Endothelial cell of umbilical vein (primary cell): ENCODE measurements at regions not wholly inside any gene's neighbourhood (a gene's known extent, or its start where the extent isn't known, plus 50 kb on each side); places are given as distances from the start of the nearest gene placed in this dataset.

Experiments
- BruUV-seq: library from RNA; stranded (reverse); fragments of 400-500 nt; replicated peaks from 2 replicates; lab custom pipeline; 2021; lab: Mats Ljungman, UMichigan
- CTCF ChIA-PET: fragments of 300-600, 350-600 bp; sonication (Branson Sonifier 250); formaldehyde crosslinking; loops from one replicate; lab custom pipeline; 2021; ENCODE audit warnings: antibody characterized with exemption, inconsistent platforms; lab: Charles Lee
- POLR2A ChIA-PET: fragments of 300-600, 350-600 bp; sonication (Branson Sonifier 250); formaldehyde crosslinking; loops from one replicate; lab custom pipeline; 2021; ENCODE audit warnings: antibody characterized with exemption, inconsistent platforms; lab: Charles Lee
- DNase-seq: peaks from one replicate; pipeline ENCODE4 v3.0.0-alpha.2; 2011; ENCODE audit warnings: low read depth, low spot score
- FAIRE-seq: peaks from 2 replicates; lab custom pipeline; 2011; peaks lifted over from hg19 to GRCh38; lab: Jason Lieb, UNC
- H2AFZ ChIP-seq: 2 replicates; pipeline ENCODE4 v1.6.0; 2012; ENCODE audit warnings: low read depth, low read length, control low read depth, inconsistent platforms
- H3K27ac ChIP-seq: 2 replicates; pipeline ENCODE4 v1.5.1; 2011; ENCODE audit warnings: low read depth, mild to moderate bottlenecking, control low read depth, low read length, moderate library complexity; ENCODE audit not compliant: insufficient read depth
- H3K27me3 ChIP-seq, 2 experiments: 2 replicates each; pipeline versions ENCODE4 v1.6.0 to v1.6.1; 2011; ENCODE audit warnings: low read length in 2 of 2, mixed read lengths in 1 of 2; ENCODE audit not compliant: control insufficient read depth in 2 of 2, insufficient read depth in 2 of 2
- H3K36me3 ChIP-seq, 2 experiments: 2 replicates in 1 of 2; 3 replicates in 1 of 2; pipeline ENCODE4 v1.5.1; 2011; ENCODE audit warnings: low read length in 2 of 2, mild to moderate bottlenecking in 1 of 2, moderate library complexity in 1 of 2; ENCODE audit not compliant: control insufficient read depth in 2 of 2, insufficient read depth in 2 of 2; ENCODE audit errors: extremely low read depth in 1 of 2
- H3K4me1 ChIP-seq: 3 replicates; pipeline ENCODE4 v1.5.1; 2011; ENCODE audit warnings: mild to moderate bottlenecking, low read length; ENCODE audit not compliant: control insufficient read depth, insufficient read depth; ENCODE audit errors: extremely low read depth
- H3K4me2 ChIP-seq: 2 replicates; pipeline ENCODE4 v1.6.1; 2011; ENCODE audit warnings: low read length, control low read depth, mixed read lengths; ENCODE audit not compliant: insufficient read depth
- H3K4me3 ChIP-seq, 3 experiments: fragments of 200-600 bp in 1 of 3; sonication (generic), shearing (Covaris generic) in 1 of 3; replicated peaks in 1 of 3; 2 replicates each; pipeline ENCODE4 v1.5.1; 2011 to 2016; ENCODE audit warnings: control low read depth in 3 of 3, low read length in 3 of 3, mild to moderate bottlenecking in 2 of 3, inconsistent platforms in 1 of 3, low read depth in 1 of 3, moderate library complexity in 1 of 3; ENCODE audit not compliant: insufficient read depth in 1 of 3
- H3K79me2 ChIP-seq: 2 replicates; pipeline ENCODE4 v1.6.0; 2012; ENCODE audit warnings: low read length, inconsistent platforms; ENCODE audit not compliant: control insufficient read depth, insufficient read depth
- H3K9ac ChIP-seq: replicated peaks from 2 replicates; pipeline ENCODE3; 2011; ENCODE audit warnings: low read length, control low read depth; ENCODE audit not compliant: insufficient read depth; ENCODE audit errors: extremely low read depth
- H3K9me1 ChIP-seq: replicated peaks from 3 replicates; pipeline ENCODE4 v1.6.0; 2011; ENCODE audit warnings: mild to moderate bottlenecking, low read length; ENCODE audit not compliant: control insufficient read depth, insufficient read depth; ENCODE audit errors: extremely low read depth
- H3K9me3 ChIP-seq: replicated peaks from 2 replicates; pipeline ENCODE4 v1.5.1; 2012; ENCODE audit warnings: low read length, inconsistent platforms; ENCODE audit not compliant: control insufficient read depth, insufficient read depth
- H4K20me1 ChIP-seq: replicated peaks from 2 replicates; pipeline ENCODE3; 2011; ENCODE audit warnings: mild to moderate bottlenecking, low read length; ENCODE audit not compliant: control insufficient read depth, insufficient read depth; ENCODE audit errors: extremely low read depth
- EZH2 ChIP-seq: IDR thresholded peaks from 2 replicates; pipeline ENCODE4 v1.6.1; 2012; ENCODE audit warnings: borderline replicate concordance, low read depth, mild to moderate bottlenecking, moderate library complexity, low read length, inconsistent platforms; ENCODE audit not compliant: severe bottlenecking
- FOS ChIP-seq: IDR thresholded peaks from 2 replicates; pipeline ENCODE4 v1.6.1; 2011; ENCODE audit warnings: mild to moderate bottlenecking, low read length, moderate library complexity, borderline replicate concordance; ENCODE audit not compliant: insufficient read depth
- GATA2 ChIP-seq: IDR thresholded peaks from 2 replicates; pipeline ENCODE4 v1.7.0; 2011; ENCODE audit warnings: low read depth, mild to moderate bottlenecking, moderate library complexity, mixed read lengths, low read length; ENCODE audit not compliant: insufficient read length, insufficient read depth
- JUN ChIP-seq: IDR thresholded peaks from 2 replicates; pipeline ENCODE4 v1.6.1; 2011; ENCODE audit warnings: borderline replicate concordance, low read depth; ENCODE audit not compliant: insufficient read length, insufficient read depth
- MYC ChIP-seq: IDR thresholded peaks from one replicate; pipeline ENCODE4 v1.6.1; 2011; ENCODE audit warnings: mild to moderate bottlenecking, low read depth, low read length
- POLR2A ChIP-seq: IDR thresholded peaks from 2 replicates; pipeline ENCODE4 v1.6.1; 2012; ENCODE audit warnings: low read depth, mild to moderate bottlenecking, control low read depth, low read length
- POLR2AphosphoS5 ChIP-seq: IDR thresholded peaks from 2 replicates; pipeline ENCODE4 v1.6.1; 2012; ENCODE audit warnings: low read depth, mild to moderate bottlenecking, control low read depth, low read length, moderate library complexity; ENCODE audit not compliant: insufficient read depth
- dilution Hi-C: fragments of 300-500 bp; cut with MboI; formaldehyde crosslinking; loops from one replicate; pipeline ENCODE4 v1.15.0; 2019; ENCODE audit warnings: low sequenced_read_pairs; ENCODE audit not compliant: extremely low pct_ligation_motif_present
- intact Hi-C: fragments of 100-400 bp; cut with micrococcal nuclease; formaldehyde crosslinking; loops from one replicate; pipeline ENCODE4 v1.10.0; 2022
- TF ChIP-seq, protein P1 (sequence below): IDR thresholded peaks from 2 replicates; pipeline ENCODE4 v1.6.1; 2011; ENCODE audit not compliant: insufficient read depth, insufficient read length
- TF ChIP-seq, protein P2 (sequence below), 2 donors: IDR thresholded peaks; 1 replicate in 1 of 2; 2 replicates in 1 of 2; pipeline ENCODE4 v1.5.1; 2011; ENCODE audit warnings: low read length in 2 of 2, mild to moderate bottlenecking in 2 of 2, moderate library complexity in 2 of 2, control low read depth in 1 of 2, inconsistent platforms in 1 of 2, low read depth in 1 of 2; ENCODE audit not compliant: insufficient read depth in 1 of 2; ENCODE audit errors: extremely low read depth in 1 of 2

DNA sequence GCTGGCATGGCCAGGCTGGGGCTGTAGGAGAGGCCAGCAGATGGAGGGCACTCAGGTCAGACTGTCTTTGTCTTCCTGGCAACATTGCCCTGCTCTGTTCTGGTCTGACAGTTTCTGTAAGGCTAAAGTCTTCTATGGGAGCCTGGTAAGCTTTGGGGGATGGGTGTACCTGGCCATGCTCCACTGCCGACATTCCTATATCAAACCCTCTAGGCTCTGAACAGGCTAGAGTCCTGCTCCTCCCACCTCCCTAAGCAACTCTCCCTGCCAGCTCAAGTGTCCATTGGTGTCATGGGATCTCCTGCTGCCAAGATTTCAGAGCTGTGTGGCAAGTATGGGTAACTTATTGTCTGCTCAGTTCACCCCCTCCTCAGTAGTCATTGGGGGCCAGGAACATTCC lies 163.5 kb upstream of the UGT8 start:
- no peaks in the 10 kb centered on the region for H3K79me2 ChIP-seq
- H3K27me3 ChIP-seq, result no peaks in the 10 kb centered on the region
- no peak overlapping the region for H3K27ac ChIP-seq
- H3K4me2 ChIP-seq, result no peak overlapping the region
- dilution Hi-C loops, result no loop called here
- TF ChIP-seq GATA2, result no peak
- no peak for TF ChIP-seq MYC
- TF ChIP-seq FOS, result no peak
- TF ChIP-seq, protein P1, sequence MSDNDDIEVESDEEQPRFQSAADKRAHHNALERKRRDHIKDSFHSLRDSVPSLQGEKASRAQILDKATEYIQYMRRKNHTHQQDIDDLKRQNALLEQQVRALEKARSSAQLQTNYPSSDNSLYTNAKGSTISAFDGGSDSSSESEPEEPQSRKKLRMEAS, result no peak
- no peak for TF ChIP-seq JUN
- no peak for TF ChIP-seq POLR2AphosphoS5
- no peak for TF ChIP-seq POLR2A
- TF ChIP-seq, protein P2, sequence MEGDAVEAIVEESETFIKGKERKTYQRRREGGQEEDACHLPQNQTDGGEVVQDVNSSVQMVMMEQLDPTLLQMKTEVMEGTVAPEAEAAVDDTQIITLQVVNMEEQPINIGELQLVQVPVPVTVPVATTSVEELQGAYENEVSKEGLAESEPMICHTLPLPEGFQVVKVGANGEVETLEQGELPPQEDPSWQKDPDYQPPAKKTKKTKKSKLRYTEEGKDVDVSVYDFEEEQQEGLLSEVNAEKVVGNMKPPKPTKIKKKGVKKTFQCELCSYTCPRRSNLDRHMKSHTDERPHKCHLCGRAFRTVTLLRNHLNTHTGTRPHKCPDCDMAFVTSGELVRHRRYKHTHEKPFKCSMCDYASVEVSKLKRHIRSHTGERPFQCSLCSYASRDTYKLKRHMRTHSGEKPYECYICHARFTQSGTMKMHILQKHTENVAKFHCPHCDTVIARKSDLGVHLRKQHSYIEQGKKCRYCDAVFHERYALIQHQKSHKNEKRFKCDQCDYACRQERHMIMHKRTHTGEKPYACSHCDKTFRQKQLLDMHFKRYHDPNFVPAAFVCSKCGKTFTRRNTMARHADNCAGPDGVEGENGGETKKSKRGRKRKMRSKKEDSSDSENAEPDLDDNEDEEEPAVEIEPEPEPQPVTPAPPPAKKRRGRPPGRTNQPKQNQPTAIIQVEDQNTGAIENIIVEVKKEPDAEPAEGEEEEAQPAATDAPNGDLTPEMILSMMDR (IDR thresholded peaks at IDR 0.05; ENCODE audit: extremely low read depth in 1 of 2, insufficient read depth in 1 of 2, low read depth in 1 of 2, low read length in 2 of 2), result no peak
- no peak for TF ChIP-seq EZH2
- no TSS peak for BruUV-seq
- no peaks in the 10 kb centered on the region for H3K9me3 ChIP-seq
- intact Hi-C loops, result no loop called here
- FAIRE-seq, result no peak
- H3K36me3 ChIP-seq, result no peaks in the 10 kb centered on the region
- no peak overlapping the region for H3K9ac ChIP-seq
- no peak overlapping the region for H3K4me3 ChIP-seq
- ChIA-PET POLR2A (no interaction called here), CTCF (no interaction called here)
- H4K20me1 ChIP-seq, result no peaks in the 10 kb centered on the region
- DNase-seq, result no peak
- no peak overlapping the region for H2AFZ ChIP-seq
- H3K9me1 ChIP-seq, result no peaks in the 10 kb centered on the region
- no peaks in the 10 kb centered on the region for H3K4me1 ChIP-seq
